NB4 (cell line): ENCODE measurements at regions not wholly inside any gene's neighbourhood (a gene's known extent, or its start where the extent isn't known, plus 50 kb on each side); places are given as distances from the start of the nearest gene placed in this dataset.

Experiments used
- DNase-seq: peaks from one replicate; pipeline ENCODE4 v3.0.0; 2010; ENCODE audit warnings: low read depth
- H3K4me3 ChIP-seq: one replicate; pipeline ENCODE4 v1.5.1; 2011; ENCODE audit warnings: mild to moderate bottlenecking, low read depth, low read length, moderate library complexity
- MYC ChIP-seq: IDR thresholded peaks from 2 replicates; pipeline ENCODE4 v1.6.1; 2011; ENCODE audit warnings: low read depth, low read length
- POLR2A ChIP-seq: IDR thresholded peaks from 2 replicates; pipeline ENCODE4 v1.6.1; 2011; ENCODE audit warnings: mild to moderate bottlenecking; ENCODE audit not compliant: insufficient read length; ENCODE audit errors: extremely low read depth
- TF ChIP-seq, protein P1 (sequence below): IDR thresholded peaks from one replicate; pipeline ENCODE4 v1.5.1; 2012; ENCODE audit warnings: low read depth, low read length
- TF ChIP-seq, protein P2 (sequence below): IDR thresholded peaks from 2 replicates; pipeline ENCODE4 v1.6.1; 2011; ENCODE audit warnings: low read depth, low read length

DNA sequence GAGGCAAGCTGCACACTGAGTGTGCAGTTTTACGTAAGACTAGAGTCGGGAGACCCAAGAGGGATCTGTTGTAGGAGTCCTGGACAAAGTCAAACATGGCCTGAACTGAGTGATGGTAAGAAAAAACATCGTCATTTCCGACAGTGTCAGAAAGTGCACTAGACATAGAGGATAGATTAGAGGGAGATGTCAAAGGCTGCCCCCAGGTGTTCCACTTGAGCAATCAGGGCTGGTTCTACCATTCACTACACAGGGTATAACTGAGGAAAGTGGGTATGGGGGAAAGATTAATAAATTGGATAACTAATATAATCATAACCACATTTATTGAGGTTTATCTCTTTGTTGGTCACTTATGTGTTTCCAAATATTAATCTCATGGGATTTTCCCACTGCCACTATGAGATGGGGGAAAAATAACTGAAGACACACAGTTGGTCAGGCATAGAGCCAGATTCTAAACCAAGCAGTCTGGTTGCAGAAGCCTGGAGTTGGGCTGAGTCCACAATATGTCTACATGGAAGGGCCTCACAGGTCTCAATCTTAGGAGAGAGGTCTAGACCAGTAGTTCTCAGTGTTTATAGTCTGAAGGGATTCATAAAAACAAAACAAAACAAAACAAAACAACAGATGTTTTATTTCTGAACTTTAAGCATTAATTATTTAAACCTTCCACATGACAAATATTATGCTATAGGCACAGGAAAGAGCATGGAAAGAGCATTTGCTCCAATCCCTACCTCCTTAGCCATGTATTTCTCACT, 766.5 kb downstream of the NTRK3 start:
- DNase-seq = no peak
- H3K4me3 ChIP-seq = no peak overlapping the region
- TF ChIP-seq POLR2A (no peak), MYC (no peak)
- TF ChIP-seq, protein P1, sequence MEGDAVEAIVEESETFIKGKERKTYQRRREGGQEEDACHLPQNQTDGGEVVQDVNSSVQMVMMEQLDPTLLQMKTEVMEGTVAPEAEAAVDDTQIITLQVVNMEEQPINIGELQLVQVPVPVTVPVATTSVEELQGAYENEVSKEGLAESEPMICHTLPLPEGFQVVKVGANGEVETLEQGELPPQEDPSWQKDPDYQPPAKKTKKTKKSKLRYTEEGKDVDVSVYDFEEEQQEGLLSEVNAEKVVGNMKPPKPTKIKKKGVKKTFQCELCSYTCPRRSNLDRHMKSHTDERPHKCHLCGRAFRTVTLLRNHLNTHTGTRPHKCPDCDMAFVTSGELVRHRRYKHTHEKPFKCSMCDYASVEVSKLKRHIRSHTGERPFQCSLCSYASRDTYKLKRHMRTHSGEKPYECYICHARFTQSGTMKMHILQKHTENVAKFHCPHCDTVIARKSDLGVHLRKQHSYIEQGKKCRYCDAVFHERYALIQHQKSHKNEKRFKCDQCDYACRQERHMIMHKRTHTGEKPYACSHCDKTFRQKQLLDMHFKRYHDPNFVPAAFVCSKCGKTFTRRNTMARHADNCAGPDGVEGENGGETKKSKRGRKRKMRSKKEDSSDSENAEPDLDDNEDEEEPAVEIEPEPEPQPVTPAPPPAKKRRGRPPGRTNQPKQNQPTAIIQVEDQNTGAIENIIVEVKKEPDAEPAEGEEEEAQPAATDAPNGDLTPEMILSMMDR = no peak
- TF ChIP-seq, protein P2, sequence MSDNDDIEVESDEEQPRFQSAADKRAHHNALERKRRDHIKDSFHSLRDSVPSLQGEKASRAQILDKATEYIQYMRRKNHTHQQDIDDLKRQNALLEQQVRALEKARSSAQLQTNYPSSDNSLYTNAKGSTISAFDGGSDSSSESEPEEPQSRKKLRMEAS = no peak

DNA sequence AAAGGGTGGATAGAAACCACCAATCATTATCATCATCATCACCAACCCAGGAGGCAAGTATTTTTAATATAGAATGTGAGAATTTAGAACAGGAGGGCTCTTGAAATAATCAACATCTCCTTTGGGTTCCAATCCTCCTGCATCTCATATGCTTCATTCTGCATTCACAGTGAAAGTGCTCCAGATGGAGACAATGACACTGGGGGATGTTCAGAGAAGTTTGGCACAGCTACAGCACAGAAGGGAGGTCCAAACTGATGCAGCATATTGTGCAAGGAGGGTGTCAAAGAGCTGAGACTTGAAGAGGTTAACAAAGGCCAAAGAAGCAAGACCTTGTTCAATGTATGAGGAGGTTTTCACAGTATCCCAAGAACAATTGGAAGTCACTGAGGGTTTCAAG, 767.1 kb downstream of the NTRK3 start:
- TF ChIP-seq POLR2A (no peak), MYC (no peak)
- TF ChIP-seq, protein P2 = no peak
- TF ChIP-seq, protein P1 = no peak
- no peak for DNase-seq
- no peak overlapping the region for H3K4me3 ChIP-seq

DNA sequence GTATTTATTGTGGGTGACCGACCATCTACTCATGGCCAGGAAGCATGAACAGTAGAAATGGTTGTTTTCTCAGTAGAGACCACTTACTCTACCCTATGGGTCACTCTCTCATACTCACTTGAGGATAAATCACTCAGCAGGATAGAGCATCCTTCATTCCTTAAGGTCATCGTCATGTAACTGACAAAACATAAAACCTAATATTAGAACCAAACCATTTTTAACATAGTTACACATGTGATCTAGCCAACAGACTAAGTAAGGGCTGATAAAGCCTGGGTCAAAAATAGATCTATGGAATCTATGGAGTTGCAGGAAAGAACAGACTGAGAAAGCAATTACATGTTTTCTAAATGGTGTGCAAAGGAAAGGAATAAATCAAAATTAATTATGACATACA, 769.1 kb downstream of the NTRK3 start:
- TF ChIP-seq, protein P1 = no peak
- no peak for TF ChIP-seq MYC
- TF ChIP-seq POLR2A = no peak
- TF ChIP-seq, protein P2 = no peak
- DNase-seq = no peak
- no peak overlapping the region for H3K4me3 ChIP-seq

DNA sequence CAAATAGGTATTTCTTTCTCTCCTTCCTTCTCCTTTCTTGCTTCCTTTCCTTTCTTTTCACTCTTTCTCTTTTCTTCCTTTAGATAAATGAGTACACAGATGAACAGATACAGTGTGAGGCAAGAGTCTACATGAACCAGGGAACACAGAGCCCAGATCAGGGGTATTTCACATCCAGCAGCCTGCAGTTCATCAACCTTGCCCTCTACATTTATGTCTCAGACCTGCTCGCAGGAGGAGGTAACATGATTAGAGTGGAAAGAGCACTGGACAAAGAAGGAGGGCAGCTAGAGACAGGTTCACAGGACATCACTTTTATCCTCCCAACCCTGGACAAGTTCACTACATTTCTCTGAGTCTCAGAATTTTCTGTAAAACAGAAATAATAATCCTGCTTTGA, 773.1 kb downstream of the NTRK3 start:
- H3K4me3 ChIP-seq = no peak overlapping the region
- DNase-seq = no peak
- TF ChIP-seq, protein P2 = no peak
- TF ChIP-seq MYC = no peak
- TF ChIP-seq, protein P1 = no peak
- no peak for TF ChIP-seq POLR2A

DNA sequence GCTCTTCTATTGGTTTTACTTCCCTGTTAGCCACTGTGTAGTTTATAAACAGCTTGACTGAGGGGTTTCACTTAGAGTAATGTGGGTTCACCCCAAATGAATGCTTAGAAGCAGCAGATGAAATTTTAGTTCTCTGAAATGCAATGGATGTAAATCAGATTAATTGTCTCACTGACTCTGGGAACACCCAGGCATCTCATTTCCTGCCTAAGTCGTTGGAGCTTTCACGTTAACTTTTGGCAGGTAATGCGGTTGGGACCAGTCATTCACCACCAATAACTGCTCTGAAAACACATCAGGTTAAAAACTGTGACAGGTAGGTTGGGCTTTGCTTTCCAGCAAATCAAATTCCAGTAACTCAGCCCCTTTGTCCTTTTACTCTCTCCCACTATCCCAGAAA, 775.4 kb downstream of the NTRK3 start:
- no peak overlapping the region for H3K4me3 ChIP-seq
- DNase-seq = no peak
- TF ChIP-seq, protein P1 = no peak
- TF ChIP-seq, protein P2 = no peak
- no peak for TF ChIP-seq POLR2A
- TF ChIP-seq MYC = no peak

DNA sequence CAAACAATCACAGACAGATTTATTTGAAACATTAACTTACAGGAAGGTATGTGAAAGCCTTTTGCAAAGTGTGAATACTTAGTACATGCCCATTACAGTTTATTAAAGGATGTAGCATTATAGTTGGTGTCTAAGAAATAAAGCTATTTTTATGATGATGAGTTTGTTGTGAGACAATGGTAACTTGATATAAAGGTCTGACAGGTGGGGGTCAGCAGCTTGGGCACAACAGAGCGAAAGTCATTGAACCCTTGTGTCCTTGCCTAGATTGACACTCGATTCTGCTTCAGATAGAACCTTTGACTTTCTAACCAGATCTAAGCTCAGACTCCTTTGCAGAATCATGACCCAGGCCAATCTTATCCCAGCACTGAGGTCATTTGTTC, 777.9 kb downstream of the NTRK3 start:
- TF ChIP-seq, protein P1 = no peak
- TF ChIP-seq, protein P2 = no peak
- TF ChIP-seq MYC (no peak), POLR2A (no peak)
- no peak for DNase-seq
- no peak overlapping the region for H3K4me3 ChIP-seq
